IPS-20b (cell line): ENCODE measurements at regions not wholly inside any gene's neighbourhood (a gene's known extent, or its start where the extent isn't known, plus 50 kb on each side); places are given as distances from the start of the nearest gene placed in this dataset.
"Not testable (repeated sequence)": the region's sequence is repeated elsewhere in the genome, so short reads cannot be mapped to it uniquely, and the experiment has no call there.

ENCODE experiments used
- H3K27ac ChIP-seq: one replicate; pipeline ENCODE4 v1.5.1; 2013; ENCODE audit warnings: low read length
- H3K27me3 ChIP-seq: 2 replicates; pipeline ENCODE4 v1.6.1; 2013; ENCODE audit warnings: mild to moderate bottlenecking, low read length, inconsistent platforms; ENCODE audit not compliant: insufficient read depth
- H3K36me3 ChIP-seq: 2 replicates; pipeline ENCODE4 v1.6.1; 2013; ENCODE audit warnings: low read depth, mild to moderate bottlenecking, inconsistent platforms, low read length, moderate library complexity; ENCODE audit not compliant: insufficient read depth
- H3K4me1 ChIP-seq: 2 replicates; pipeline ENCODE4 v1.6.1; 2013; ENCODE audit warnings: mild to moderate bottlenecking, control low read depth, inconsistent platforms, low read length, moderate library complexity; ENCODE audit not compliant: insufficient read depth
- H3K4me3 ChIP-seq: 2 replicates; pipeline ENCODE4 v1.5.1; 2013; ENCODE audit warnings: mild to moderate bottlenecking, low read length, inconsistent platforms
- H3K9ac ChIP-seq: 2 replicates; pipeline ENCODE4 v1.6.1; 2013; ENCODE audit warnings: low read depth, mild to moderate bottlenecking, inconsistent platforms, low read length, moderate library complexity
- H3K9me3 ChIP-seq: 2 replicates; pipeline ENCODE4 v1.6.1; 2013; ENCODE audit warnings: mild to moderate bottlenecking, low read depth, low read length, inconsistent platforms; ENCODE audit not compliant: insufficient read depth

DNA sequence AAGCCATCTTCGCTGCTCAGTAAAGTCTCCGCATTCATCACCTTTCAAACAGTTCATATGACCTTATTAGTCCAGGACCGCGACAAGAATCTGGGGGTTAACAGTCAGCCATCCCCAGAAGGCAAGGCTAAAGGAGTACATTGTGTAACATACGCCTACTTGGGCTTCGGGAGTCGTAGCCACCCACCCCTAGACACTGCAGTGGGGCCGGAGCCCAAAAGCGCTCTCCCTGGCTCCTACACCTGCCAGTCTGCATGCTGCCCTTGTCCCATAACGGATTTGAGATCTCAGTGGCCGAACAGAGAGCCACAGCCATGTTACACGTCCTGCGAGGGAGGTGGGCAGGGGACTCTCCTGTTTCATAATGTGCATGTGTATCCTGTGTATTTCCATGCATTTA is 1405.5 kb downstream of the GRIK2 start:
- no peaks in the 10 kb centered on the region for H3K4me1 ChIP-seq
- peak overlapping the region; percentile 85; the same call in 1 of the 2 replicates for H3K4me3 ChIP-seq
- peak overlapping the region; percentile 73; the same call in 1 of the 2 replicates for H3K9ac ChIP-seq
- H3K9me3 ChIP-seq = no peaks in the 10 kb centered on the region
- H3K36me3 ChIP-seq = no peaks in the 10 kb centered on the region
- H3K27ac ChIP-seq = no peak overlapping the region
- H3K27me3 ChIP-seq = no peaks in the 10 kb centered on the region

- Histone ChIP-seq H3K27me3 (no peaks in the 10 kb centered on the region), H3K4me3 (peak overlapping the region; percentile 85), H3K9ac (peak overlapping the region; percentile 73; the same call in 1 of the 2 replicates), H3K4me1 (no peaks in the 10 kb centered on the region), H3K36me3 (no peaks in the 10 kb centered on the region), H3K9me3 (no peaks in the 10 kb centered on the region), H3K27ac (no peak overlapping the region)
Measured at GRCh38 chr6:102798636-102799035, 1405.1 kb downstream of the GRIK2 start.

GRCh38 chr6:102793752-102794151 is 1400.2 kb downstream of the GRIK2 start:
- H3K9ac ChIP-seq = no peak overlapping the region
- H3K36me3 ChIP-seq = no peaks in the 10 kb centered on the region

GRCh38 chr6:102774326-102774725 is 1380.8 kb downstream of the GRIK2 start:
- Histone ChIP-seq H3K9ac (no peak overlapping the region), H3K36me3 (no peaks in the 10 kb centered on the region), H3K27ac (no peak overlapping the region), H3K4me1 (no peaks in the 10 kb centered on the region), H3K27me3 (no peaks in the 10 kb centered on the region), H3K4me3 (no peak overlapping the region), H3K9me3 (peaks cover 7% of the 10 kb centered on the region; the same call in 1 of the 2 replicates)

More at GRCh38 chr6:102793752-102794151, 1400.2 kb downstream of the GRIK2 start:
- H3K9me3 ChIP-seq = no peaks in the 10 kb centered on the region
- H3K27me3 ChIP-seq = no peaks in the 10 kb centered on the region
- no peak overlapping the region for H3K4me3 ChIP-seq
- no peaks in the 10 kb centered on the region for H3K4me1 ChIP-seq
- no peak overlapping the region for H3K27ac ChIP-seq

- Histone ChIP-seq H3K36me3 (no peaks in the 10 kb centered on the region), H3K27me3 (no peaks in the 10 kb centered on the region), H3K4me3 (no peak overlapping the region), H3K9me3 (peaks cover 14% of the 10 kb centered on the region; the same call in 1 of the 2 replicates), H3K4me1 (no peaks in the 10 kb centered on the region), H3K9ac (no peak overlapping the region), H3K27ac (no peak overlapping the region)
Measured at GRCh38 chr6:102773636-102774035, 1380.1 kb downstream of the GRIK2 start.

DNA sequence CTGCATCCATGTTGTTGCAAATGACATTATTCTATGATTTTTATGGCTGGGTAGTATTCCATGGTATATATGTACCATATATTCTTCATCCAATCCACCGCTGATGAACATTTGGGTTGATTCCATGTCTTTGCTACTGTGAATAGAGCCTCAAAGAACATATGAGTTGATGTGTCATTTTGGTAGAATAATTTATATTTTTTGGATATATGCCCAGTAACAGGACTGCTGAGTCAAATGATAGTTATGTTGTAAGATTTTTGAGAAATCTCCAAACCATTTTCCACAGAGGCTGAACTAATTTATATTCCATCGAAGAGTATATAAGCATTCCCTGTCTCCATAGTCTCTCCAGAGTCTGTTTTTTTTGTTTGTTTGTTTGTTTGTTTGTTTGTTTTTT is 1373.5 kb downstream of the GRIK2 start:
- Histone ChIP-seq H3K36me3 (no peaks in the 10 kb centered on the region), H3K27ac (no peak overlapping the region), H3K4me3 (no peak overlapping the region), H3K4me1 (no peaks in the 10 kb centered on the region), H3K27me3 (no peaks in the 10 kb centered on the region), H3K9me3 (peaks cover 14% of the 10 kb centered on the region; the same call in 1 of the 2 replicates), H3K9ac (no peak overlapping the region)

DNA sequence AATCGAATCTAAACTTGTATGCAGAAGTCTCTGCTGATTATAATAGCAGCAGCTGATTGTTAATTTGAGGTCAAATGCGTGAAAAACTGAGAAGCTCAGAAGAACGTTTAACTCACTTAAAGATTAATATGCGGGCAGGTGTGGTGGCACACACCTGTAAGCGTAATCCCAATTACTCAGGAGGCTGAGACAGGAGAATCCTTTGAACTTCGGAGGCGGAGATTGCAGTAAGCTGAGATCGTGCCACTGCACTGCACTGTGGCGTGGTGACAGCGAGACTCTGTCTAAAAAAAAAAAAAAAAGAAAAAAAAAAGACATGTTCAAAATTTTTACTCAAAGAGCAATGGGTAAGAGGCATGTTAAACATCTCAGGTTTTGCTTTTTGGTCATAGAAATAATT is 1370.8 kb downstream of the GRIK2 start:
- Histone ChIP-seq H3K36me3 (no peaks in the 10 kb centered on the region), H3K27ac (no peak overlapping the region), H3K9ac (no peak overlapping the region), H3K9me3 (peaks cover 7% of the 10 kb centered on the region; the same call in 1 of the 2 replicates), H3K4me1 (no peaks in the 10 kb centered on the region), H3K27me3 (no peaks in the 10 kb centered on the region), H3K4me3 (no peak overlapping the region)

- Histone ChIP-seq H3K9me3 (peaks cover 3% of the 10 kb centered on the region; the same call in 1 of the 2 replicates), H3K27ac (no peak overlapping the region), H3K36me3 (no peaks in the 10 kb centered on the region), H3K27me3 (no peaks in the 10 kb centered on the region), H3K9ac (no peak overlapping the region), H3K4me1 (no peaks in the 10 kb centered on the region), H3K4me3 (no peak overlapping the region)
Measured at GRCh38 chr6:102763891-102764290, 1370.4 kb downstream of the GRIK2 start.

GRCh38 chr6:102761872-102762271 is 1368.4 kb downstream of the GRIK2 start:
- no peaks in the 10 kb centered on the region for H3K36me3 ChIP-seq
- no peaks in the 10 kb centered on the region for H3K4me1 ChIP-seq
- H3K27me3 ChIP-seq = no peaks in the 10 kb centered on the region
- H3K4me3 ChIP-seq = no peak overlapping the region
- no peaks in the 10 kb centered on the region for H3K9me3 ChIP-seq
- H3K9ac ChIP-seq = no peak overlapping the region
- no peak overlapping the region for H3K27ac ChIP-seq

DNA sequence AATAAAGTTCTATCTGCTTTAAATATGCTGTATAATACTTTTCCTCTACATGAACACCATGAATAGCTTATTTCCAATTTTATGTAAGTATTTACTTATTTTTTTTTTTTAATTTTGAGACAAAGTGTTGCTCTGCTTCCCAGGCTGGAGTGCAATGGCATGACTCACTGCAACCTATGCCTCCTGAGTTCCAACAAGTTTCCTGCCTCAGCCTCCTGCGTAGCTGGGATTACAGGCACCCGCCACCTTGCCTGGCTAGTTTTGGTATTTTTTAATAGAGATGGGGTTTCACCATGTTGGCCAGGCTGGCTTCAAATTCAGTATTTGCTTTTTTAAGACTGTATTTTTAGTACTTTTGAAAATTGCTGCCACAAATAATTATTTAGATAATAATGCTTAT is 1365.9 kb downstream of the GRIK2 start:
- H3K36me3 ChIP-seq = no peaks in the 10 kb centered on the region
- H3K9ac ChIP-seq = no peak overlapping the region
- no peaks in the 10 kb centered on the region for H3K27me3 ChIP-seq
- no peaks in the 10 kb centered on the region for H3K9me3 ChIP-seq
- no peak overlapping the region for H3K27ac ChIP-seq
- no peak overlapping the region for H3K4me3 ChIP-seq
- no peaks in the 10 kb centered on the region for H3K4me1 ChIP-seq

DNA sequence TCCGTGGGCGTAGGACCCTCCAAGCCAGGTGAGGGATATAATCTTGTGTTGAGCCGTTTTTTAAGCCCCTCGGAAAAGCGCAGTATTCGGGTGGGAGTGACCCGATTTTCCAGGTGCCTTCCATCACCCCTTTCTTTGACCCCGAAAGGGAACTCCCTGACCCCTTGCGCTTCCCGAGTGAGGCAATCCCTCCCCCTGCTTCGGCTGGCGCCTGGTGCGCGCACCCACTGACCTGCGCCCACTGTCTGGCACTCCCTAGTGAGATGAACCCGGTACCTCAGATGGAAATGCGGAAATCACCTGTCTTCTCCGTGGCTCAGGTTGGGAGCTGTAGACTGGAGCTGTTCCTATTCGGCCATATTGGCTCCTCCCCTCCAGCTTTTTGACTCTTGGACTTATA is 1365.0 kb downstream of the GRIK2 start:
- not testable (repeated sequence) for H3K27me3 ChIP-seq, H3K27ac ChIP-seq, H3K4me3 ChIP-seq, H3K4me1 ChIP-seq, H3K9me3 ChIP-seq, H3K36me3 ChIP-seq, H3K9ac ChIP-seq

DNA sequence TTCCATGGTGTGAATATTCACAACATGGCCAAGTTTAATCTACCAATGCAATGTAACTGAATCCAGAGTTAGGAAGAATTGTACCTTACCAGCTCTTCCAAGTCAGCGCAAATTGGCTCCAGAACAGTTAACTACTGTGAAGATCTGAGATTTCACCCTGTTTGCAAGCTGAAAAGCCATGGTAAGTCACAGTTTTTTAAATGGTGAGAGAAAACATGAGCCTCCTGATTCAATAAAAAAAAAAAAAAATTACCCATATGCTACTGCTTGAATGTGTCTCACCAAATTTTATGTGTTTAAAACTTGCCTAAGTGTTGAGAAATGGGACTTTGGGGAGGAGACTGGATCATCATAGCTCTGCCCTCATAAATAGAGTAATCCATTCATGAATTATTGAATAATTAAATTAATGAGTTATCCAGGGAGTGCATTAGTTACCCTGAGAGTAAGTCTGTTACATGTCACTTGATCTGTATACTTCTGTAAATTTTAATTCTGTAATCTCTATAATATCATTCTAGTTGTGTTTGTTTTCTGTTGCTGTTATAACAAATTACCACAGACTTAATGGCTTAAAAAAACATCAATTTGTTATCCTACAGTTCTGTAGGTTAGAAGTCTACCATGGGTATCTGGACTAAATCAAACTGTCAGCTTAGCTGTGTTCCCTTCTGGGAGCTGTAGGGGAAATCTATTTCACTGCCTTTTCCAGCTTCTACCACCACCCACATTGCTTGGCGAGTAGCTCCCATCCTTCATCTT is 1355.9 kb downstream of the GRIK2 start:
- Histone ChIP-seq H3K27me3 (no peaks in the 10 kb centered on the region), H3K36me3 (no peaks in the 10 kb centered on the region), H3K4me1 (no peaks in the 10 kb centered on the region), H3K4me3 (no peak overlapping the region), H3K27ac (no peak overlapping the region), H3K9ac (no peak overlapping the region), H3K9me3 (no peaks in the 10 kb centered on the region)
